ENCODE measurements at regions not wholly inside any gene's neighbourhood (a gene's known extent, or its start where the extent isn't known, plus 50 kb on each side); places are given as distances from the start of the nearest gene placed in this dataset.
"Not testable (repeated sequence)": the region's sequence is repeated elsewhere in the genome, so short reads cannot be mapped to it uniquely, and the experiment has no call there.

- in situ Hi-C loops (cut with MboI; ENCODE audit: low sequenced_read_pairs) = no loop called here
Measured at GRCh38 chrX:39484159-39485068, 613.3 kb downstream of the BCOR start.

GRCh38 chrX:39487166-39487968, 610.4 kb downstream of the BCOR start:
- in situ Hi-C loops (cut with MboI; ENCODE audit: low sequenced_read_pairs) = no loop called here

- in situ Hi-C loops (cut with MboI; ENCODE audit: low sequenced_read_pairs) = no loop called here
Measured at GRCh38 chrX:39487969-39488330, 609.8 kb downstream of the BCOR start.

GRCh38 chrX:39491548-39492297, 606.0 kb downstream of the BCOR start:
- in situ Hi-C loops (cut with MboI; ENCODE audit: low sequenced_read_pairs) = no loop called here

- in situ Hi-C loops (cut with MboI; ENCODE audit: low sequenced_read_pairs) = no loop called here
Measured at GRCh38 chrX:39492497-39493162, 605.1 kb downstream of the BCOR start.

GRCh38 chrX:39493168-39493567, 604.6 kb downstream of the BCOR start:
- in situ Hi-C loops (cut with MboI; ENCODE audit: low sequenced_read_pairs) = no loop called here

GRCh38 chrX:39497117-39497516, 600.6 kb downstream of the BCOR start:
- in situ Hi-C loops (cut with MboI; ENCODE audit: low sequenced_read_pairs) = not testable (repeated sequence)

- in situ Hi-C loops (cut with MboI; ENCODE audit: low sequenced_read_pairs) = no loop called here
Measured at GRCh38 chrX:39497702-39498265, 600.0 kb downstream of the BCOR start.

GRCh38 chrX:39499996-39500395, 597.8 kb downstream of the BCOR start:
- in situ Hi-C loops (cut with MboI; ENCODE audit: low sequenced_read_pairs) = no loop called here

- in situ Hi-C loops (cut with MboI; ENCODE audit: low sequenced_read_pairs) = no loop called here
Measured at GRCh38 chrX:39501822-39502221, 595.9 kb downstream of the BCOR start.

GRCh38 chrX:39502486-39502885, 595.3 kb downstream of the BCOR start:
- in situ Hi-C loops (cut with MboI; ENCODE audit: low sequenced_read_pairs) = no loop called here

GRCh38 chrX:39504227-39504626, 593.5 kb downstream of the BCOR start:
- in situ Hi-C loops (cut with MboI; ENCODE audit: low sequenced_read_pairs) = no loop called here

- in situ Hi-C loops (cut with MboI; ENCODE audit: low sequenced_read_pairs) = no loop called here
Measured at GRCh38 chrX:39504850-39505259, 592.9 kb downstream of the BCOR start.

GRCh38 chrX:39506131-39506530, 591.6 kb downstream of the BCOR start:
- in situ Hi-C loops (cut with MboI; ENCODE audit: low sequenced_read_pairs) = no loop called here

GRCh38 chrX:39507034-39507433, 590.7 kb downstream of the BCOR start:
- in situ Hi-C loops (cut with MboI; ENCODE audit: low sequenced_read_pairs) = no loop called here

GRCh38 chrX:39507617-39508299, 590.0 kb downstream of the BCOR start:
- in situ Hi-C loops (cut with MboI; ENCODE audit: low sequenced_read_pairs) = no loop called here

GRCh38 chrX:39508300-39508692, 589.5 kb downstream of the BCOR start:
- in situ Hi-C loops (cut with MboI; ENCODE audit: low sequenced_read_pairs) = no loop called here

- in situ Hi-C loops (cut with MboI; ENCODE audit: low sequenced_read_pairs) = no loop called here
Measured at GRCh38 chrX:39509157-39509556, 588.6 kb downstream of the BCOR start.

- in situ Hi-C loops (cut with MboI; ENCODE audit: low sequenced_read_pairs) = no loop called here
Measured at GRCh38 chrX:39513836-39514235, 583.9 kb downstream of the BCOR start.

- in situ Hi-C loops (cut with MboI; ENCODE audit: low sequenced_read_pairs) = no loop called here
Measured at GRCh38 chrX:39514801-39515200, 583.0 kb downstream of the BCOR start.

Measured in HL-60/S4 treated with retinoic acid at 250 ng/mL for 4 days and 3 days (cell line).